ENCODE measurements at regions not wholly inside any gene's neighbourhood (a gene's known extent, or its start where the extent isn't known, plus 50 kb on each side); places are given as distances from the start of the nearest gene placed in this dataset.

- H3K4me1 Mint-ChIP-seq (ENCODE audit: unreplicated experiment), result peaks cover 45% of the 10 kb centered on the region
- H3K27me3 Mint-ChIP-seq (ENCODE audit: unreplicated experiment), result peaks cover 15% of the 10 kb centered on the region
- no peaks in the 10 kb centered on the region for H3K9me3 Mint-ChIP-seq (ENCODE audit: unreplicated experiment)
These were observed 88.8 kb upstream of the SIRPA start for GRCh38 chr20:1806456-1806855.

GRCh38 chr20:1805816-1806215 lies 89.4 kb upstream of the SIRPA start:
- Mint-ChIP-seq H3K27me3 (ENCODE audit: unreplicated experiment) (peaks cover 15% of the 10 kb centered on the region), H3K4me1 (ENCODE audit: unreplicated experiment) (peaks cover 43% of the 10 kb centered on the region), H3K36me3 (ENCODE audit: low read depth, unreplicated experiment) (no peaks in the 10 kb centered on the region), H3K9me3 (ENCODE audit: unreplicated experiment) (no peaks in the 10 kb centered on the region), H3K27ac (ENCODE audit: unreplicated experiment) (no peak overlapping the region), H3K4me3 (ENCODE audit: unreplicated experiment) (no peak overlapping the region)
- DNase-seq (ENCODE audit: low spot score), result no peak
- TF ChIP-seq CTCF (IDR thresholded peaks at IDR 0.05; ENCODE audit: unreplicated experiment), result no peak

More at GRCh38 chr20:1806456-1806855, 88.8 kb upstream of the SIRPA start:
- H3K36me3 Mint-ChIP-seq (ENCODE audit: low read depth, unreplicated experiment), result no peaks in the 10 kb centered on the region
- H3K27ac Mint-ChIP-seq (ENCODE audit: unreplicated experiment), result no peak overlapping the region
- TF ChIP-seq CTCF (IDR thresholded peaks at IDR 0.05; ENCODE audit: unreplicated experiment), result no peak
- DNase-seq (ENCODE audit: low spot score), result no peak
- no peak overlapping the region for H3K4me3 Mint-ChIP-seq (ENCODE audit: unreplicated experiment)

- H3K4me1 Mint-ChIP-seq (ENCODE audit: unreplicated experiment), result peaks cover 41% of the 10 kb centered on the region
- TF ChIP-seq CTCF (IDR thresholded peaks at IDR 0.05; ENCODE audit: unreplicated experiment), result no peak
- no peak overlapping the region for H3K4me3 Mint-ChIP-seq (ENCODE audit: unreplicated experiment)
- no peak overlapping the region for H3K27ac Mint-ChIP-seq (ENCODE audit: unreplicated experiment)
- H3K36me3 Mint-ChIP-seq (ENCODE audit: low read depth, unreplicated experiment), result no peaks in the 10 kb centered on the region
- no peak for DNase-seq (ENCODE audit: low spot score)
- no peaks in the 10 kb centered on the region for H3K9me3 Mint-ChIP-seq (ENCODE audit: unreplicated experiment)
- peaks cover 15% of the 10 kb centered on the region for H3K27me3 Mint-ChIP-seq (ENCODE audit: unreplicated experiment)
These were observed 90.0 kb upstream of the SIRPA start for GRCh38 chr20:1805161-1805581.

- peaks cover 14% of the 10 kb centered on the region for H3K27me3 Mint-ChIP-seq (ENCODE audit: unreplicated experiment)
- H3K4me3 Mint-ChIP-seq (ENCODE audit: unreplicated experiment), result peak overlapping the region; percentile 82
- H3K27ac Mint-ChIP-seq (ENCODE audit: unreplicated experiment), result no peak overlapping the region
- DNase-seq (ENCODE audit: low spot score), result no peak
- H3K36me3 Mint-ChIP-seq (ENCODE audit: low read depth, unreplicated experiment), result no peaks in the 10 kb centered on the region
- H3K9me3 Mint-ChIP-seq (ENCODE audit: unreplicated experiment), result no peaks in the 10 kb centered on the region
- H3K4me1 Mint-ChIP-seq (ENCODE audit: unreplicated experiment), result peaks cover 38% of the 10 kb centered on the region
- no peak for TF ChIP-seq CTCF (IDR thresholded peaks at IDR 0.05; ENCODE audit: unreplicated experiment)
These were observed 90.7 kb upstream of the SIRPA start for GRCh38 chr20:1804554-1804956.

GRCh38 chr20:1803932-1804501 lies 91.2 kb upstream of the SIRPA start:
- Mint-ChIP-seq H3K36me3 (ENCODE audit: low read depth, unreplicated experiment) (no peaks in the 10 kb centered on the region), H3K27me3 (ENCODE audit: unreplicated experiment) (peaks cover 11% of the 10 kb centered on the region), H3K27ac (ENCODE audit: unreplicated experiment) (peak overlapping the region; percentile 94), H3K9me3 (ENCODE audit: unreplicated experiment) (no peaks in the 10 kb centered on the region), H3K4me1 (ENCODE audit: unreplicated experiment) (peaks cover 37% of the 10 kb centered on the region), H3K4me3 (ENCODE audit: unreplicated experiment) (peak overlapping the region; percentile 82)
- DNase-seq (ENCODE audit: low spot score), result no peak
- TF ChIP-seq CTCF (IDR thresholded peaks at IDR 0.05; ENCODE audit: unreplicated experiment), result no peak

All from endothelial cell (in vitro differentiated cells).